ENCODE measurements at regions not wholly inside any gene's neighbourhood (a gene's known extent, or its start where the extent isn't known, plus 50 kb on each side); places are given as distances from the start of the nearest gene placed in this dataset.

- no peak for TF ChIP-seq CTCF (IDR thresholded peaks at IDR 0.05; ENCODE audit: control insufficient read depth, insufficient read depth, low read depth, low read length, missing control alignments)
- no peak overlapping the region for H3K4me3 ChIP-seq (ENCODE audit: control insufficient read depth, low read depth, low read length)
- no peak for DNase-seq (ENCODE audit: low read depth)
Measured at GRCh38 chr15:96505014-96505413, 174.5 kb downstream of the NR2F2 start.

- no peak for DNase-seq (ENCODE audit: low read depth)
- H3K4me3 ChIP-seq (ENCODE audit: control insufficient read depth, low read depth, low read length): no peak overlapping the region
- TF ChIP-seq CTCF (IDR thresholded peaks at IDR 0.05; ENCODE audit: control insufficient read depth, insufficient read depth, low read depth, low read length, missing control alignments): no peak
Measured at GRCh38 chr15:96514607-96515285, 184.2 kb downstream of the NR2F2 start.

GRCh38 chr15:96515371-96515770 is 184.9 kb downstream of the NR2F2 start:
- no peak overlapping the region for H3K4me3 ChIP-seq (ENCODE audit: control insufficient read depth, low read depth, low read length)
- TF ChIP-seq CTCF (IDR thresholded peaks at IDR 0.05; ENCODE audit: control insufficient read depth, insufficient read depth, low read depth, low read length, missing control alignments): no peak
- no peak for DNase-seq (ENCODE audit: low read depth)

GRCh38 chr15:96521386-96521785 is 190.9 kb downstream of the NR2F2 start:
- H3K4me3 ChIP-seq (ENCODE audit: control insufficient read depth, low read depth, low read length): no peak overlapping the region

GRCh38 chr15:96524676-96525417 is 194.3 kb downstream of the NR2F2 start:
- no peak for TF ChIP-seq CTCF (IDR thresholded peaks at IDR 0.05; ENCODE audit: control insufficient read depth, insufficient read depth, low read depth, low read length, missing control alignments)
- no peak for DNase-seq (ENCODE audit: low read depth)
- H3K4me3 ChIP-seq (ENCODE audit: control insufficient read depth, low read depth, low read length): no peak overlapping the region

More at GRCh38 chr15:96521386-96521785, 190.9 kb downstream of the NR2F2 start:
- no peak for DNase-seq (ENCODE audit: low read depth)
- TF ChIP-seq CTCF (IDR thresholded peaks at IDR 0.05; ENCODE audit: control insufficient read depth, insufficient read depth, low read depth, low read length, missing control alignments): no peak

- DNase-seq (ENCODE audit: low read depth): no peak
- TF ChIP-seq CTCF (IDR thresholded peaks at IDR 0.05; ENCODE audit: control insufficient read depth, insufficient read depth, low read depth, low read length, missing control alignments): no peak
- no peak overlapping the region for H3K4me3 ChIP-seq (ENCODE audit: control insufficient read depth, low read depth, low read length)
Measured at GRCh38 chr15:96535148-96535547, 204.6 kb downstream of the NR2F2 start.

Measured in AG09309 (cell line).